PFSK-1 (cell line): ENCODE measurements at regions not wholly inside any gene's neighbourhood (a gene's known extent, or its start where the extent isn't known, plus 50 kb on each side); places are given as distances from the start of the nearest gene placed in this dataset.

Source experiments
- FOXP2 ChIP-seq: optimal IDR thresholded peaks from 2 replicates; pipeline ENCODE3; 2011; ENCODE audit warnings: borderline replicate concordance, control low read depth, inconsistent platforms; ENCODE audit not compliant: insufficient read depth; ENCODE audit errors: extremely low read length, extremely low read depth
- POLR2AphosphoS5 ChIP-seq: IDR thresholded peaks from 2 replicates; pipeline ENCODE4 v1.6.1; 2012; ENCODE audit warnings: low read depth, mild to moderate bottlenecking, control low read depth, low read length, moderate library complexity
- REST ChIP-seq, 2 experiments: IDR thresholded peaks; 2 replicates each; pipeline versions ENCODE4 v1.6.1 to v1.8.0; 2011 to 2012; ENCODE audit warnings: low read depth in 2 of 2, low read length in 2 of 2, control low read depth in 1 of 2, inconsistent platforms in 1 of 2, mild to moderate bottlenecking in 1 of 2, moderate library complexity in 1 of 2; ENCODE audit not compliant: insufficient read depth in 1 of 2
- SIN3A ChIP-seq: IDR thresholded peaks from 2 replicates; pipeline ENCODE4 v1.6.1; 2012; ENCODE audit warnings: mild to moderate bottlenecking, low read length, moderate library complexity, borderline replicate concordance; ENCODE audit not compliant: insufficient read depth
- TAF1 ChIP-seq: IDR thresholded peaks from 2 replicates; pipeline ENCODE4 v1.6.1; 2012; ENCODE audit warnings: low read length, control low read depth, borderline replicate concordance; ENCODE audit not compliant: insufficient read depth

- no peak for TF ChIP-seq POLR2AphosphoS5
These were observed 206.6 kb downstream of the BAMBI start for GRCh38 chr10:28883741-28884423.

GRCh38 chr10:28890121-28890950 lies 213.0 kb downstream of the BAMBI start:
- TF ChIP-seq POLR2AphosphoS5 (no peak), FOXP2 (no peak), TAF1 (no peak), SIN3A (no peak), REST (IDR thresholded peaks at IDR 0.05; ENCODE audit: insufficient read depth in 1 of 2, low read depth in 2 of 2, low read length in 2 of 2) (no peak)

- TF ChIP-seq SIN3A = no peak
- TF ChIP-seq TAF1 = no peak
- TF ChIP-seq REST (IDR thresholded peaks at IDR 0.05; ENCODE audit: insufficient read depth in 1 of 2, low read depth in 2 of 2, low read length in 2 of 2) = no peak
- TF ChIP-seq POLR2AphosphoS5 = no peak
- no peak for TF ChIP-seq FOXP2
These were observed 213.9 kb downstream of the BAMBI start for GRCh38 chr10:28891058-28891713.

- no peak for TF ChIP-seq TAF1
- no peak for TF ChIP-seq SIN3A
- TF ChIP-seq FOXP2 = no peak
- no peak for TF ChIP-seq REST (IDR thresholded peaks at IDR 0.05; ENCODE audit: insufficient read depth in 1 of 2, low read depth in 2 of 2, low read length in 2 of 2)
- TF ChIP-seq POLR2AphosphoS5 = no peak
These were observed 215.7 kb downstream of the BAMBI start for GRCh38 chr10:28892818-28893547.

- TF ChIP-seq POLR2AphosphoS5 (no peak), TAF1 (no peak), FOXP2 (no peak), REST (IDR thresholded peaks at IDR 0.05; ENCODE audit: insufficient read depth in 1 of 2, low read depth in 2 of 2, low read length in 2 of 2) (no peak), SIN3A (no peak)
These were observed 216.8 kb downstream of the BAMBI start for GRCh38 chr10:28894146-28894545.
